ENCODE measurements at regions not wholly inside any gene's neighbourhood (a gene's known extent, or its start where the extent isn't known, plus 50 kb on each side); places are given as distances from the start of the nearest gene placed in this dataset.

GRCh38 chr5:18990852-18991251 is 997.1 kb downstream of the CDH18 start:
- no peak for DNase-seq (ENCODE audit: low spot score)
- Histone ChIP-seq H4K20me1 (ENCODE audit: insufficient read depth, poor library complexity, severe bottlenecking) (no peaks in the 10 kb centered on the region), H3K4me3 (no peak overlapping the region), H2AFZ (no peak overlapping the region), H3K9me3 (ENCODE audit: low read depth) (no peaks in the 10 kb centered on the region), H3K4me2 (no peak overlapping the region), H3K79me2 (no peaks in the 10 kb centered on the region), H3K27ac (no peak overlapping the region), H3K27me3 (no peaks in the 10 kb centered on the region), H3K4me1 (ENCODE audit: insufficient read depth) (no peaks in the 10 kb centered on the region), H3K36me3 (replicated peaks; ENCODE audit: insufficient read depth, low read depth) (no peaks in the 10 kb centered on the region), H3K9me2 (replicated peaks; ENCODE audit: insufficient read depth) (no peaks in the 10 kb centered on the region)
- 68% methylated on average over 1 of the region's 1 CpG for WGBS (ENCODE audit: low lambda C conversion rate, missing lambda C conversion rate)
- TF ChIP-seq EZH2 (IDR thresholded peaks at IDR 0.05; ENCODE audit: borderline replicate concordance), result no peak
- no peak for TF ChIP-seq EZH2phosphoT487 (IDR thresholded peaks at IDR 0.05; ENCODE audit: low read depth, severe bottlenecking, unreplicated experiment)
- TF ChIP-seq, protein P1, sequence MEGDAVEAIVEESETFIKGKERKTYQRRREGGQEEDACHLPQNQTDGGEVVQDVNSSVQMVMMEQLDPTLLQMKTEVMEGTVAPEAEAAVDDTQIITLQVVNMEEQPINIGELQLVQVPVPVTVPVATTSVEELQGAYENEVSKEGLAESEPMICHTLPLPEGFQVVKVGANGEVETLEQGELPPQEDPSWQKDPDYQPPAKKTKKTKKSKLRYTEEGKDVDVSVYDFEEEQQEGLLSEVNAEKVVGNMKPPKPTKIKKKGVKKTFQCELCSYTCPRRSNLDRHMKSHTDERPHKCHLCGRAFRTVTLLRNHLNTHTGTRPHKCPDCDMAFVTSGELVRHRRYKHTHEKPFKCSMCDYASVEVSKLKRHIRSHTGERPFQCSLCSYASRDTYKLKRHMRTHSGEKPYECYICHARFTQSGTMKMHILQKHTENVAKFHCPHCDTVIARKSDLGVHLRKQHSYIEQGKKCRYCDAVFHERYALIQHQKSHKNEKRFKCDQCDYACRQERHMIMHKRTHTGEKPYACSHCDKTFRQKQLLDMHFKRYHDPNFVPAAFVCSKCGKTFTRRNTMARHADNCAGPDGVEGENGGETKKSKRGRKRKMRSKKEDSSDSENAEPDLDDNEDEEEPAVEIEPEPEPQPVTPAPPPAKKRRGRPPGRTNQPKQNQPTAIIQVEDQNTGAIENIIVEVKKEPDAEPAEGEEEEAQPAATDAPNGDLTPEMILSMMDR (IDR thresholded peaks at IDR 0.05; ENCODE audit: poor library complexity), result no peak

DNA sequence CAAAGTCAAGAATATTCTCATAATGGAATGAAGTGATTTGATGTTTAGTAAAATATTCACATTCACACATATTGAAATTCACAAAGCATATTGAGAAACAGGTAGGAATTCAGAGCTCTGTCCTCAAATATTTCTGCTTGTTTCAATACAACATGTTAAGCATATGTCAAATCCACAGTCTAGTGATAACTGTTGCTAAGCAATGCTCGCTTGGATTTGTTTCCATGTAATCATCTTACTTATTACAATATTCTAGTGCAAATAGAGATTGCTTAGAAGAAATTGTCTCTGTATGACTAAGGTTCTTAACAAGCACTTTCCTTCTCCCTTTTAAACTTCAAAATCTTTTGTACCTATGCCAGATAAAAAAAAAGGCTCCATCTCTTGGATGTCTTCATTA is 995.7 kb downstream of the CDH18 start:
- no peaks in the 10 kb centered on the region for H3K27me3 ChIP-seq
- H3K4me2 ChIP-seq, result no peak overlapping the region
- H4K20me1 ChIP-seq (ENCODE audit: insufficient read depth, poor library complexity, severe bottlenecking), result no peaks in the 10 kb centered on the region
- no peaks in the 10 kb centered on the region for H3K36me3 ChIP-seq (replicated peaks; ENCODE audit: insufficient read depth, low read depth)
- no peak overlapping the region for H3K4me3 ChIP-seq
- H2AFZ ChIP-seq, result no peak overlapping the region
- H3K79me2 ChIP-seq, result no peaks in the 10 kb centered on the region
- 73% methylated on average over 1 of the region's 1 CpG for WGBS (ENCODE audit: low lambda C conversion rate, missing lambda C conversion rate)
- no peak for DNase-seq (ENCODE audit: low spot score)
- H3K9me2 ChIP-seq (replicated peaks; ENCODE audit: insufficient read depth), result no peaks in the 10 kb centered on the region
- H3K9me3 ChIP-seq (ENCODE audit: low read depth), result no peaks in the 10 kb centered on the region
- no peaks in the 10 kb centered on the region for H3K4me1 ChIP-seq (ENCODE audit: insufficient read depth)
- H3K27ac ChIP-seq, result no peak overlapping the region
- TF ChIP-seq, protein P1 (IDR thresholded peaks at IDR 0.05; ENCODE audit: poor library complexity), result no peak
- TF ChIP-seq EZH2 (IDR thresholded peaks at IDR 0.05; ENCODE audit: borderline replicate concordance), result no peak
- TF ChIP-seq EZH2phosphoT487 (IDR thresholded peaks at IDR 0.05; ENCODE audit: low read depth, severe bottlenecking, unreplicated experiment), result no peak

- no peaks in the 10 kb centered on the region for H3K79me2 ChIP-seq
- no peak overlapping the region for H3K27ac ChIP-seq
- no peak overlapping the region for H2AFZ ChIP-seq
- no peaks in the 10 kb centered on the region for H3K27me3 ChIP-seq
- H3K9me3 ChIP-seq (ENCODE audit: low read depth), result no peaks in the 10 kb centered on the region
- TF ChIP-seq EZH2 (IDR thresholded peaks at IDR 0.05; ENCODE audit: borderline replicate concordance) (no peak), EZH2phosphoT487 (IDR thresholded peaks at IDR 0.05; ENCODE audit: low read depth, severe bottlenecking, unreplicated experiment) (no peak)
- TF ChIP-seq, protein P1 (IDR thresholded peaks at IDR 0.05; ENCODE audit: poor library complexity), result no peak
- no peak overlapping the region for H3K4me2 ChIP-seq
- H4K20me1 ChIP-seq (ENCODE audit: insufficient read depth, poor library complexity, severe bottlenecking), result no peaks in the 10 kb centered on the region
- no peaks in the 10 kb centered on the region for H3K4me1 ChIP-seq (ENCODE audit: insufficient read depth)
- DNase-seq (ENCODE audit: low spot score), result no peak
- H3K9me2 ChIP-seq (replicated peaks; ENCODE audit: insufficient read depth), result no peaks in the 10 kb centered on the region
- H3K4me3 ChIP-seq, result no peak overlapping the region
- H3K36me3 ChIP-seq (replicated peaks; ENCODE audit: insufficient read depth, low read depth), result no peaks in the 10 kb centered on the region
Observed at GRCh38 chr5:18999478-18999877, 988.5 kb downstream of the CDH18 start.

GRCh38 chr5:19001054-19001453 is 986.9 kb downstream of the CDH18 start:
- H3K4me1 ChIP-seq (ENCODE audit: insufficient read depth), result no peaks in the 10 kb centered on the region
- H3K27ac ChIP-seq, result no peak overlapping the region
- 30% methylated on average over 1 of the region's 1 CpG for WGBS (ENCODE audit: low lambda C conversion rate, missing lambda C conversion rate)
- H3K4me2 ChIP-seq, result no peak overlapping the region
- no peaks in the 10 kb centered on the region for H3K36me3 ChIP-seq (replicated peaks; ENCODE audit: insufficient read depth, low read depth)
- H3K9me2 ChIP-seq (replicated peaks; ENCODE audit: insufficient read depth), result no peaks in the 10 kb centered on the region
- H3K4me3 ChIP-seq, result no peak overlapping the region
- no peaks in the 10 kb centered on the region for H3K9me3 ChIP-seq (ENCODE audit: low read depth)
- H3K27me3 ChIP-seq, result no peaks in the 10 kb centered on the region
- H2AFZ ChIP-seq, result no peak overlapping the region
- H4K20me1 ChIP-seq (ENCODE audit: insufficient read depth, poor library complexity, severe bottlenecking), result no peaks in the 10 kb centered on the region
- H3K79me2 ChIP-seq, result no peaks in the 10 kb centered on the region
- no peak for DNase-seq (ENCODE audit: low spot score)
- TF ChIP-seq EZH2phosphoT487 (IDR thresholded peaks at IDR 0.05; ENCODE audit: low read depth, severe bottlenecking, unreplicated experiment) (no peak), EZH2 (IDR thresholded peaks at IDR 0.05; ENCODE audit: borderline replicate concordance) (no peak)
- TF ChIP-seq, protein P1 (IDR thresholded peaks at IDR 0.05; ENCODE audit: poor library complexity), result no peak
